ENCODE measurements at regions not wholly inside any gene's neighbourhood (a gene's known extent, or its start where the extent isn't known, plus 50 kb on each side); places are given as distances from the start of the nearest gene placed in this dataset.

GRCh38 chr3:102104033-102104432 is 254.7 kb downstream of the NFKBIZ start:
- Histone ChIP-seq H3K36me3 (ENCODE audit: insufficient read depth, low read length) (no peaks in the 10 kb centered on the region), H3K27ac (ENCODE audit: low read depth, low read length) (no peak overlapping the region), H3K4me1 (ENCODE audit: insufficient read depth, low read length) (no peaks in the 10 kb centered on the region), H3K27me3 (ENCODE audit: control insufficient read depth in 1 of 2, insufficient read depth in 2 of 2, low read length in 2 of 2) (no peaks in the 10 kb centered on the region), H3K9me3 (ENCODE audit: low read length) (peaks cover 4% of the 10 kb centered on the region), H3K4me3 (ENCODE audit: low read depth in 1 of 2, low read length in 2 of 2) (no peak overlapping the region), H3K9ac (ENCODE audit: low read length) (no peak overlapping the region)

GRCh38 chr3:102105193-102105592 is 255.9 kb downstream of the NFKBIZ start:
- no peak overlapping the region for H3K27ac ChIP-seq (ENCODE audit: low read depth, low read length)
- no peaks in the 10 kb centered on the region for H3K36me3 ChIP-seq (ENCODE audit: insufficient read depth, low read length)
- H3K4me1 ChIP-seq (ENCODE audit: insufficient read depth, low read length): no peaks in the 10 kb centered on the region
- no peaks in the 10 kb centered on the region for H3K27me3 ChIP-seq (ENCODE audit: control insufficient read depth in 1 of 2, insufficient read depth in 2 of 2, low read length in 2 of 2)
- no peak overlapping the region for H3K9ac ChIP-seq (ENCODE audit: low read length)
- H3K9me3 ChIP-seq (ENCODE audit: low read length): peaks cover 4% of the 10 kb centered on the region
- H3K4me3 ChIP-seq (ENCODE audit: low read depth in 1 of 2, low read length in 2 of 2): no peak overlapping the region

GRCh38 chr3:102106416-102107097 is 257.2 kb downstream of the NFKBIZ start:
- no peak overlapping the region for H3K4me3 ChIP-seq (ENCODE audit: low read depth in 1 of 2, low read length in 2 of 2)
- H3K9ac ChIP-seq (ENCODE audit: low read length): no peak overlapping the region
- no peak overlapping the region for H3K27ac ChIP-seq (ENCODE audit: low read depth, low read length)
- no peaks in the 10 kb centered on the region for H3K27me3 ChIP-seq (ENCODE audit: control insufficient read depth in 1 of 2, insufficient read depth in 2 of 2, low read length in 2 of 2)
- no peaks in the 10 kb centered on the region for H3K4me1 ChIP-seq (ENCODE audit: insufficient read depth, low read length)
- peaks cover 4% of the 10 kb centered on the region for H3K9me3 ChIP-seq (ENCODE audit: low read length)
- no peaks in the 10 kb centered on the region for H3K36me3 ChIP-seq (ENCODE audit: insufficient read depth, low read length)

- Histone ChIP-seq H3K27ac (ENCODE audit: low read depth, low read length) (no peak overlapping the region), H3K27me3 (ENCODE audit: control insufficient read depth in 1 of 2, insufficient read depth in 2 of 2, low read length in 2 of 2) (no peaks in the 10 kb centered on the region), H3K4me1 (ENCODE audit: insufficient read depth, low read length) (peaks cover 4% of the 10 kb centered on the region)
Measured at GRCh38 chr3:102112704-102113230, 263.5 kb downstream of the NFKBIZ start.

GRCh38 chr3:102113421-102114041 is 264.2 kb downstream of the NFKBIZ start:
- no peaks in the 10 kb centered on the region for H3K36me3 ChIP-seq (ENCODE audit: insufficient read depth, low read length)
- peaks cover 4% of the 10 kb centered on the region for H3K4me1 ChIP-seq (ENCODE audit: insufficient read depth, low read length)
- H3K4me3 ChIP-seq (ENCODE audit: low read depth in 1 of 2, low read length in 2 of 2): no peak overlapping the region
- no peaks in the 10 kb centered on the region for H3K9me3 ChIP-seq (ENCODE audit: low read length)
- H3K9ac ChIP-seq (ENCODE audit: low read length): no peak overlapping the region
- H3K27me3 ChIP-seq (ENCODE audit: control insufficient read depth in 1 of 2, insufficient read depth in 2 of 2, low read length in 2 of 2): no peaks in the 10 kb centered on the region
- H3K27ac ChIP-seq (ENCODE audit: low read depth, low read length): no peak overlapping the region

More at GRCh38 chr3:102112704-102113230, 263.5 kb downstream of the NFKBIZ start:
- H3K9ac ChIP-seq (ENCODE audit: low read length): no peak overlapping the region
- H3K9me3 ChIP-seq (ENCODE audit: low read length): peaks cover 2% of the 10 kb centered on the region
- H3K36me3 ChIP-seq (ENCODE audit: insufficient read depth, low read length): no peaks in the 10 kb centered on the region
- H3K4me3 ChIP-seq (ENCODE audit: low read depth in 1 of 2, low read length in 2 of 2): no peak overlapping the region

DNA sequence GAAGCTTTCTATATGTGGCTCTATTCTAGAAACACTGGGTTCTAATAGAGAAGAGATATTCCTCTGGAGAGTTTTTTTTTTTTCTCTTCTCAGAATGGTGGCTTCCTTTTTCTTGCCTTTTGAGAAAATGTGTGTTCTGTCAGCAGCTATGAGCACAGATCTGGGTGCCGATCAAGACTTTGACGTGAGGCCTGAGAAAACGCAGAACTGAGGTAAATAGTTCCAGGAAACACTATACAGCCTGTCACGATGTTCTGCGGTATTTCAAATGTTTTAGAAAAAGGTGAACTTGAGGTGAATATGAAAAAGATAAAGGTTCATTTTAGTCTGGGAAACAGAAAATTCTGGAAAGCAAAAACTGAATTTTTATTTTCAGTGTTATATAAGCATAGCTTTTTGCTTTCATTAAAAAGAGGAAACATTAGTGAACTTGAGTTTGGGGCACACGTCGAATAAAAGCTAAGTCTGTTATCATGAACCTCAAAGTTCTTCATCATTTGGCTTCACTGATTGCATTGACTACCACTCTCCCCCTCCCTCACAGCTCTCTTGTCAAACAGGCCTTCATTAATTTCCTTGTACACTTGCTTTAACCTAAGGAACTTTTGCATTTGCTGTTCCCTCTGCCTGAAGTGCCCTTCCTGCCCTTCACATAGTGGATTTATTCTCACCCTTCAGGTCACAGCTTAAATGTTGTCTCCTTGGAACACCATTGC is 265.1 kb downstream of the NFKBIZ start:
- Histone ChIP-seq H3K9me3 (ENCODE audit: low read length) (no peaks in the 10 kb centered on the region), H3K4me1 (ENCODE audit: insufficient read depth, low read length) (peaks cover 4% of the 10 kb centered on the region), H3K36me3 (ENCODE audit: insufficient read depth, low read length) (no peaks in the 10 kb centered on the region), H3K4me3 (ENCODE audit: low read depth in 1 of 2, low read length in 2 of 2) (no peak overlapping the region), H3K9ac (ENCODE audit: low read length) (no peak overlapping the region), H3K27ac (ENCODE audit: low read depth, low read length) (no peak overlapping the region), H3K27me3 (ENCODE audit: control insufficient read depth in 1 of 2, insufficient read depth in 2 of 2, low read length in 2 of 2) (no peaks in the 10 kb centered on the region)

- no peaks in the 10 kb centered on the region for H3K4me1 ChIP-seq (ENCODE audit: insufficient read depth, low read length)
- no peak overlapping the region for H3K4me3 ChIP-seq (ENCODE audit: low read depth in 1 of 2, low read length in 2 of 2)
- H3K9me3 ChIP-seq (ENCODE audit: low read length): no peaks in the 10 kb centered on the region
- no peaks in the 10 kb centered on the region for H3K36me3 ChIP-seq (ENCODE audit: insufficient read depth, low read length)
- H3K27ac ChIP-seq (ENCODE audit: low read depth, low read length): no peak overlapping the region
- H3K9ac ChIP-seq (ENCODE audit: low read length): no peak overlapping the region
- no peaks in the 10 kb centered on the region for H3K27me3 ChIP-seq (ENCODE audit: control insufficient read depth in 1 of 2, insufficient read depth in 2 of 2, low read length in 2 of 2)
Measured at GRCh38 chr3:102122527-102122926, 273.2 kb downstream of the NFKBIZ start.

- H3K9ac ChIP-seq (ENCODE audit: low read length): no peak overlapping the region
- no peaks in the 10 kb centered on the region for H3K4me1 ChIP-seq (ENCODE audit: insufficient read depth, low read length)
- no peaks in the 10 kb centered on the region for H3K9me3 ChIP-seq (ENCODE audit: low read length)
- H3K4me3 ChIP-seq (ENCODE audit: low read depth in 1 of 2, low read length in 2 of 2): no peak overlapping the region
- no peaks in the 10 kb centered on the region for H3K27me3 ChIP-seq (ENCODE audit: control insufficient read depth in 1 of 2, insufficient read depth in 2 of 2, low read length in 2 of 2)
- H3K36me3 ChIP-seq (ENCODE audit: insufficient read depth, low read length): no peaks in the 10 kb centered on the region
- no peak overlapping the region for H3K27ac ChIP-seq (ENCODE audit: low read depth, low read length)
Measured at GRCh38 chr3:102123590-102124190, 274.4 kb downstream of the NFKBIZ start.

DNA sequence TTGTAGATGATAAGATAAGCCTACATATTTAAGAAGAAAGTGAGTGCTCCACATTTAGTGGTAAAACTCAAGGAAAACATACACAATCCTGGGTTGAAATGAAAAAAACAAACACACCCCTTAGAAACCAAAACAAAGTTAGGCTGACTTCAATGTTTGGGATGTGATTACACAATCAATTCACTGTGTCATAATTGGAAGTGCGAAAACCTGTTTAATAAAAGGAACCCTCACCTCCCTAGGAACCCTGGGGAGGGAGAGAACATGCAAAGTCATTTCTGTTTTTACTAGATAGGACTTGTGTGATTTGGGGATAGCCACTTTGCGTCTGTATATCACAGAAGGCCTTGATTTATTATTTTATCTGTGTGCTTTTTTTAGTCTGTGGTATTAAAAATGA is 275.0 kb downstream of the NFKBIZ start:
- H3K4me3 ChIP-seq (ENCODE audit: low read depth in 1 of 2, low read length in 2 of 2): no peak overlapping the region
- no peaks in the 10 kb centered on the region for H3K9me3 ChIP-seq (ENCODE audit: low read length)
- no peaks in the 10 kb centered on the region for H3K27me3 ChIP-seq (ENCODE audit: control insufficient read depth in 1 of 2, insufficient read depth in 2 of 2, low read length in 2 of 2)
- no peak overlapping the region for H3K27ac ChIP-seq (ENCODE audit: low read depth, low read length)
- no peaks in the 10 kb centered on the region for H3K36me3 ChIP-seq (ENCODE audit: insufficient read depth, low read length)
- H3K4me1 ChIP-seq (ENCODE audit: insufficient read depth, low read length): no peaks in the 10 kb centered on the region
- H3K9ac ChIP-seq (ENCODE audit: low read length): no peak overlapping the region

DNA sequence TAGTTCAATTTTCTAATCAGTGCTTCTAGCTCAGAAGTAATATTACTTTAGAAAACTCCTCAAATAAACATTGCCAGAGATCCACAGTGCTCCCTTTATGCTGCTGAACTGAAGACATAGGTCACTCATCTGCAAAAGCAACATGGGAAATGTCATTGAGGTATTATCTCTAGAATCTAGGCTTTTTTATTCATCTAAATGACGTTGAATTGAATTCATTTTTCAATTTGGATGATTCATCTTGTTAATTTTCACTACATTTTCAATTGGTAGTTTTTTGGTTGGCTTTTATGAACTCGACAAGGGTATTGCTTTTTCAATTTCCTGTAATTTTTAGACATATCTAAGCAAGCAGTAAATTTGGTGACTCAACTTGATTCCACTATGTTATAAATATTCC is 275.4 kb downstream of the NFKBIZ start:
- Histone ChIP-seq H3K9me3 (ENCODE audit: low read length) (no peaks in the 10 kb centered on the region), H3K4me3 (ENCODE audit: low read depth in 1 of 2, low read length in 2 of 2) (no peak overlapping the region), H3K36me3 (ENCODE audit: insufficient read depth, low read length) (no peaks in the 10 kb centered on the region), H3K9ac (ENCODE audit: low read length) (no peak overlapping the region), H3K4me1 (ENCODE audit: insufficient read depth, low read length) (peaks cover 2% of the 10 kb centered on the region), H3K27ac (ENCODE audit: low read depth, low read length) (no peak overlapping the region), H3K27me3 (ENCODE audit: control insufficient read depth in 1 of 2, insufficient read depth in 2 of 2, low read length in 2 of 2) (no peaks in the 10 kb centered on the region)

DNA sequence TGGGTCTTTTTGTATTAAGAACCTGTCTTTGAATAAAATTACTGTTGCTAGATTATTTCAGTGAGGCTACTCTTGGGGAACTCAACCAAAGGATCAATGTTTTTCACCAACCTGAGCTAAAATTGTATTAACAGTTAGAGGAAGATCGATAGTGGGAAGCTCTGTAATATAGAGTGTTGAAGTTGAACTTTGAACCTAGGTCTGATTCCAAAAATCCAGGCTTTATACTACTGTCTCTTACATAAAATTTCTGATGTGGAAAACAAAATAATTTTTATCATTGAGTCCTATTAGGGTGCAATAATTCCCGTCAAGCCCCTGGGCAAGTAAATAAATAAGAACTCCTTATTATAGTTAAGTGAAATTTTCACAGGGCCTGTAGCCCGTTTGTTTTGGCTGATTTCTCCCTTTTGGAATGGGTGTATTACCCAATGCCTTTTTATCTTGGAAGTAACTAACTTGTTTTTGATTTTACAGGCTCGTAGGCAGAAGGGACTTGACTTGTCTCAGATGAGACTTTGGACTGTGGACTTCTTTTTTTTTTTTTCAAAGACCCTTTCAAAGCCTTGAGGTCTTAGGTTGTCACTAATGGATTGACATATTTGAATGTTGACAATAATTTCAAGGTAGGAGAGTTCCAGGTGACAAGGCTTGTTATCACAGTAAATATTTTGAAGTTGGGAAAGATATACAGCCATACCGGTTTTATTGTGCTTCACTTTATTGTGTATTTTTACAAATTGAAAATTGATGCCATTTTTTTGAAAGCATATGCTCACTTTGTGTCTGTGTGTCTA is 276.1 kb downstream of the NFKBIZ start:
- Histone ChIP-seq H3K4me3 (ENCODE audit: low read depth in 1 of 2, low read length in 2 of 2) (no peak overlapping the region), H3K4me1 (ENCODE audit: insufficient read depth, low read length) (peaks cover 6% of the 10 kb centered on the region), H3K27me3 (ENCODE audit: control insufficient read depth in 1 of 2, insufficient read depth in 2 of 2, low read length in 2 of 2) (no peaks in the 10 kb centered on the region), H3K9ac (ENCODE audit: low read length) (no peak overlapping the region), H3K27ac (ENCODE audit: low read depth, low read length) (no peak overlapping the region), H3K9me3 (ENCODE audit: low read length) (no peaks in the 10 kb centered on the region), H3K36me3 (ENCODE audit: insufficient read depth, low read length) (no peaks in the 10 kb centered on the region)
